ENCODE measurements at regions not wholly inside any gene's neighbourhood (a gene's known extent, or its start where the extent isn't known, plus 50 kb on each side); places are given as distances from the start of the nearest gene placed in this dataset.

DNA sequence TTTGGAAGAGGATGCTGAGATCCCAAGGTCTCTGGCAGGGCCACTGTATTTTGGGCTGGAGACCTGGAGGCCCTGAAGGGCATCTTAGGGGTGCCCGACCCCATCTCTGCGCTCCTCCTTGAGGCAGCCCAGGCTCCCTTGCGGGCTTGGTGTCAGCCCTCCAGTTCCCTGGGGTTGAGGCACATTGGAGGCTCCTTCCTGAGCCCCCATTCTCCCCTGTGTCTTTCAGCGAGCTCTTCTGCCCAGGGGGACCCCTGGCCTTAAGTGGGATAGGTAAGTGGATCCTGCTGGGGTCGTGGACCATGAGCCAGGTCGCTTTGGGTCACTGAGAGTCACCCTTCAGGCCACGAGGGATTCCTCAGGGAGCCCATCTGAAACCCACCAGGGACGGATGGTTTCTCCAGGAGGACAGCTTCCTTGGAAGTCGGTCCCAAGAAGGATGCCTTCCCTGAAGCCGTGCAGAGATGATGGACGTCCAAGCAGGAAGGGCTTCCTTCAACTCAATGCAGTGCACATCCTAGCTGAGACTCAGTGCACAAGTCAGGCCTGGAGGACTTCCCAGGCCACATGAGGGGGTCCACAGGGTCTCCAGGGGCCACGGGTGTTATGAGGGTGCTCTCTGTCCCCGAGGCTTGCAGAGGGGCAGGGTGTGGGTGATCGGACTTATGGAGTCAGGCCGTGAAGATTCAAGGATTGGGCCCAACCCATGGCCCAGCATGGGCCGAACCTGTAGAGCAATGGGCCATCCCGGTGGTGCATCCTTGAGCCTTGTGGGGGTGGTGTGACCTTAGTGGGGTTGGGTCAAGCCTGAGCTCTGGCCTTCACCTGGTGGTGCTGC is 224.3 kb downstream of the SNRPN start:
- no peaks in the 10 kb centered on the region for H3K4me1 ChIP-seq (ENCODE audit: control insufficient read depth, extremely low read depth, insufficient read depth, low read length)
- FAIRE-seq = no peak
- no peak overlapping the region for H3K9ac ChIP-seq (replicated peaks; ENCODE audit: extremely low read depth, insufficient read depth, low read length)
- ChIA-PET CTCF (no interaction called here), POLR2A (no interaction called here)
- no peak overlapping the region for H3K4me2 ChIP-seq (ENCODE audit: insufficient read depth, low read length)
- no peaks in the 10 kb centered on the region for H3K36me3 ChIP-seq (ENCODE audit: control insufficient read depth in 2 of 2, extremely low read depth in 1 of 2, insufficient read depth in 2 of 2, low read length in 2 of 2)
- no peaks in the 10 kb centered on the region for H3K27me3 ChIP-seq (ENCODE audit: control insufficient read depth in 2 of 2, insufficient read depth in 2 of 2, low read length in 2 of 2)
- H3K9me1 ChIP-seq (replicated peaks; ENCODE audit: control insufficient read depth, extremely low read depth, insufficient read depth, low read length) = no peaks in the 10 kb centered on the region
- intact Hi-C loops (cut with micrococcal nuclease) (no loop called here), dilution Hi-C loops (cut with MboI; ENCODE audit: extremely low pct_ligation_motif_present, low sequenced_read_pairs) (no loop called here)
- TF ChIP-seq, protein P1, sequence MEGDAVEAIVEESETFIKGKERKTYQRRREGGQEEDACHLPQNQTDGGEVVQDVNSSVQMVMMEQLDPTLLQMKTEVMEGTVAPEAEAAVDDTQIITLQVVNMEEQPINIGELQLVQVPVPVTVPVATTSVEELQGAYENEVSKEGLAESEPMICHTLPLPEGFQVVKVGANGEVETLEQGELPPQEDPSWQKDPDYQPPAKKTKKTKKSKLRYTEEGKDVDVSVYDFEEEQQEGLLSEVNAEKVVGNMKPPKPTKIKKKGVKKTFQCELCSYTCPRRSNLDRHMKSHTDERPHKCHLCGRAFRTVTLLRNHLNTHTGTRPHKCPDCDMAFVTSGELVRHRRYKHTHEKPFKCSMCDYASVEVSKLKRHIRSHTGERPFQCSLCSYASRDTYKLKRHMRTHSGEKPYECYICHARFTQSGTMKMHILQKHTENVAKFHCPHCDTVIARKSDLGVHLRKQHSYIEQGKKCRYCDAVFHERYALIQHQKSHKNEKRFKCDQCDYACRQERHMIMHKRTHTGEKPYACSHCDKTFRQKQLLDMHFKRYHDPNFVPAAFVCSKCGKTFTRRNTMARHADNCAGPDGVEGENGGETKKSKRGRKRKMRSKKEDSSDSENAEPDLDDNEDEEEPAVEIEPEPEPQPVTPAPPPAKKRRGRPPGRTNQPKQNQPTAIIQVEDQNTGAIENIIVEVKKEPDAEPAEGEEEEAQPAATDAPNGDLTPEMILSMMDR (IDR thresholded peaks at IDR 0.05; ENCODE audit: extremely low read depth in 1 of 2, insufficient read depth in 1 of 2, low read depth in 1 of 2, low read length in 2 of 2) = no peak
- no peak for TF ChIP-seq MAX (IDR thresholded peaks at IDR 0.05; ENCODE audit: insufficient read depth, insufficient read length)
- DNase-seq (ENCODE audit: low read depth, low spot score) = no peak
- H3K27ac ChIP-seq (ENCODE audit: insufficient read depth, low read depth, low read length) = no peak overlapping the region
- no peaks in the 10 kb centered on the region for H3K79me2 ChIP-seq (ENCODE audit: control insufficient read depth, insufficient read depth, low read length)
- peaks cover 12% of the 10 kb centered on the region for H3K9me3 ChIP-seq (replicated peaks; ENCODE audit: control insufficient read depth, insufficient read depth, low read length)
- no TSS peak for BruUV-seq (replicated peaks)
- H2AFZ ChIP-seq (ENCODE audit: low read depth, low read length) = no peak overlapping the region
- H4K20me1 ChIP-seq (replicated peaks; ENCODE audit: control insufficient read depth, extremely low read depth, insufficient read depth, low read length) = no peaks in the 10 kb centered on the region
- H3K4me3 ChIP-seq (replicated peaks in 1 of 3; ENCODE audit: insufficient read depth in 1 of 3, low read depth in 1 of 3, low read length in 3 of 3) = no peak overlapping the region

DNA sequence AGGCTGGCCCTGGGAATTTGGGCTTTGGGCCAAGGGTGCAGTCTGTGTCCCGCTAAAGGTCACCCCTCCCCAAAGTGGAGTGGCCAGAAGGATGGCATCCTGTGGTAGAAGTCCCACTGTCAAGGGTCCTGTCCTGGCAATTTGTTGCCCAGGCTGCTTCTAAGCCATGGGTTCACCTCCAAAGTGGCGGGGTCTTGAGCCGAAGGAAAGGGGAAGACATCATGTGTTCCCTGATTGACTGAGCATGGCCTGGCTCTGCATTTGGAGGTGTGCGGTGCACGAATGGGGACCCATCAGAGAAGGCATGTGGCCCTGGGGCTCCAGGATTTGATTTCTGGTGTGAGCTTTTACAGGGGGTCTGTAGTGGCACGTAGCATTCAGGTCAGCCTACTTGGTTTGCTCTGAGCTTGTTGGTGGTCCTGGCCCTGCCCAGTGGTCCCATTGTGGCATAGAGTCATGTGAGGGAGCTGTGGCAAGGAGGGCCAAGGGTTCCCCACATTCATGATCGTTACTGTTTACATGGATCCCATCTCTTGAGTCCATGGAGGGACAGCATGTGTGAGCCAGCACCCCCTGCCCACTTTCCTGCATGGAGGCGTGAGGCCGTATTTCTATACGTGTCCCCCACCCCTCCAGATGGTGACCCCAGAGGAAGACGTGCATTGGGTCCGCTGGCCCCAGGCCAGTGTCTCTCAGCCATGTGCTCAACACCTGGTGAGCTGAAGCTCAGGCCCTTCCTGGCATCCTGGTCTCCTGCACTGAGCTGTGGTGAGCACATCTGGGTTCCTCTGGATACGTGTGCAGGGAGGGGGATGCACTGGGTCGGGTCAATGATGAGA is 225.1 kb downstream of the SNRPN start:
- intact Hi-C loops (cut with micrococcal nuclease) (no loop called here), dilution Hi-C loops (cut with MboI; ENCODE audit: extremely low pct_ligation_motif_present, low sequenced_read_pairs) (no loop called here)
- H3K27ac ChIP-seq (ENCODE audit: insufficient read depth, low read depth, low read length) = no peak overlapping the region
- H2AFZ ChIP-seq (ENCODE audit: low read depth, low read length) = no peak overlapping the region
- POLR2A ChIA-PET = no interaction called here
- no peaks in the 10 kb centered on the region for H3K4me1 ChIP-seq (ENCODE audit: control insufficient read depth, extremely low read depth, insufficient read depth, low read length)
- H3K27me3 ChIP-seq (ENCODE audit: control insufficient read depth in 2 of 2, insufficient read depth in 2 of 2, low read length in 2 of 2) = no peaks in the 10 kb centered on the region
- H3K4me3 ChIP-seq (replicated peaks in 1 of 3; ENCODE audit: insufficient read depth in 1 of 3, low read depth in 1 of 3, low read length in 3 of 3) = no peak overlapping the region
- no peak overlapping the region for H3K4me2 ChIP-seq (ENCODE audit: insufficient read depth, low read length)
- no peaks in the 10 kb centered on the region for H4K20me1 ChIP-seq (replicated peaks; ENCODE audit: control insufficient read depth, extremely low read depth, insufficient read depth, low read length)
- DNase-seq (ENCODE audit: low read depth, low spot score) (no peak), FAIRE-seq (no peak)
- H3K9me3 ChIP-seq (replicated peaks; ENCODE audit: control insufficient read depth, insufficient read depth, low read length) = peaks cover 12% of the 10 kb centered on the region
- H3K9me1 ChIP-seq (replicated peaks; ENCODE audit: control insufficient read depth, extremely low read depth, insufficient read depth, low read length) = no peaks in the 10 kb centered on the region
- no peaks in the 10 kb centered on the region for H3K36me3 ChIP-seq (ENCODE audit: control insufficient read depth in 2 of 2, extremely low read depth in 1 of 2, insufficient read depth in 2 of 2, low read length in 2 of 2)
- CTCF ChIA-PET = no interaction called here
- no peak overlapping the region for H3K9ac ChIP-seq (replicated peaks; ENCODE audit: extremely low read depth, insufficient read depth, low read length)
- H3K79me2 ChIP-seq (ENCODE audit: control insufficient read depth, insufficient read depth, low read length) = no peaks in the 10 kb centered on the region
- TF ChIP-seq FOS (IDR thresholded peaks at IDR 0.05; ENCODE audit: borderline replicate concordance, insufficient read depth, low read length) = no peak
- TF ChIP-seq EZH2 (IDR thresholded peaks at IDR 0.05; ENCODE audit: borderline replicate concordance, low read depth, low read length, severe bottlenecking) = no peak
- no peak for TF ChIP-seq JUN (IDR thresholded peaks at IDR 0.05; ENCODE audit: borderline replicate concordance, insufficient read depth, insufficient read length, low read depth)
- TF ChIP-seq MAX (IDR thresholded peaks at IDR 0.05; ENCODE audit: insufficient read depth, insufficient read length) = no peak
- TF ChIP-seq, protein P1 (IDR thresholded peaks at IDR 0.05; ENCODE audit: extremely low read depth in 1 of 2, insufficient read depth in 1 of 2, low read depth in 1 of 2, low read length in 2 of 2) = no peak
- TF ChIP-seq GATA2 (IDR thresholded peaks at IDR 0.05; ENCODE audit: insufficient read depth, insufficient read length, low read depth, low read length) = no peak
- TF ChIP-seq MYC (IDR thresholded peaks at IDR 0.05; ENCODE audit: low read depth, low read length) = no peak
- TF ChIP-seq POLR2A (IDR thresholded peaks at IDR 0.05; ENCODE audit: low read depth, low read length) = no peak
- no peak for TF ChIP-seq POLR2AphosphoS5 (IDR thresholded peaks at IDR 0.05; ENCODE audit: insufficient read depth, low read depth, low read length)
- BruUV-seq (replicated peaks) = no TSS peak
